ENCODE measurements at regions not wholly inside any gene's neighbourhood (a gene's known extent, or its start where the extent isn't known, plus 50 kb on each side); places are given as distances from the start of the nearest gene placed in this dataset.
"Not testable (repeated sequence)": the region's sequence is repeated elsewhere in the genome, so short reads cannot be mapped to it uniquely, and the experiment has no call there.

DNA sequence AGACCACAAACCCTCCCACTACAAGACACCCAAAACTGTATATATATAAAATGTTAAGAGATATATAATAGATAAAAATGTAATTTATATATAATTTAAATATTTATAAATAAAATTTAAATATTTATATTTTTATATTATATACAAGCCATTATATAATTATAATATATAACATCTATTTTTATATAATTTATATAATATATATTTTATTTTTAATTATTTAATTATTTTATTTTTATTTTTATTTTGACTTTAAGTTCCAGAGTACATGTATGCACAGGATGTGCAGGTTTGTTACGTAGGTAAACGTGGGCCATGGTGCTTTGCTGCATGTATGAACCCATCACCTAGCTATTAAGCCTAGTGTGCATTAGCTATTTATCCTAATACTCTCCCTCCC, 1090.2 kb downstream of the NXPH1 start:
- H3K27ac ChIP-seq (ENCODE audit: insufficient read depth, low read length), result no peak overlapping the region
- no peak overlapping the region for H3K23ac ChIP-seq (ENCODE audit: low read depth, low read length)
- H4K20me1 ChIP-seq (ENCODE audit: insufficient read depth, low read length), result no peaks in the 10 kb centered on the region
- DNase-seq (no peak), ATAC-seq (ENCODE audit: low read depth) (no peak)
- no peak overlapping the region for H2AK9ac ChIP-seq (replicated peaks; ENCODE audit: low read depth, low read length, poor library complexity)
- H3K18ac ChIP-seq (ENCODE audit: low read depth, low read length), result no peak overlapping the region
- dilution Hi-C loops (cut with HindIII; ENCODE audit: low sequenced_read_pairs, unreplicated experiment), result no loop called here
- POLR2A ChIA-PET (ENCODE audit: unreplicated experiment), result no interaction called here
- H2BK120ac ChIP-seq (ENCODE audit: low read depth, low read length), result no peak overlapping the region
- H3K4me1 ChIP-seq (ENCODE audit: control insufficient read depth, insufficient read depth, low read length), result no peaks in the 10 kb centered on the region
- TF ChIP-seq MAFK (IDR thresholded peaks at IDR 0.05; ENCODE audit: low read depth, low read length) (no peak), FOS (IDR thresholded peaks at IDR 0.05; ENCODE audit: low read depth, low read length) (no peak)
- no peaks in the 10 kb centered on the region for H3K27me3 ChIP-seq (ENCODE audit: control insufficient read depth, insufficient read depth, low read length)
- no peak overlapping the region for H2BK5ac ChIP-seq (ENCODE audit: low read depth, low read length, poor library complexity, severe bottlenecking)
- no peak overlapping the region for H4K91ac ChIP-seq (ENCODE audit: insufficient read depth, low read depth, low read length)
- H3K79me1 ChIP-seq (ENCODE audit: low read depth in 1 of 2, low read length in 2 of 2), result no peaks in the 10 kb centered on the region
- in situ Hi-C loops (cut with MboI; ENCODE audit: low sequenced_read_pairs), result no loop called here
- H2BK20ac ChIP-seq (ENCODE audit: low read depth, low read length), result no peak overlapping the region
- H4K8ac ChIP-seq (ENCODE audit: low read depth in 2 of 2, low read length in 2 of 2), result no peak overlapping the region
- no peak overlapping the region for H2AK5ac ChIP-seq (ENCODE audit: low read depth, low read length)
- H4K5ac ChIP-seq (ENCODE audit: low read depth, low read length), result no peak overlapping the region
- no peak overlapping the region for H2BK15ac ChIP-seq (ENCODE audit: low read depth, low read length)
- no CpG with 5 or more reads among the region's 2 CpGs for WGBS, 2 experiments (ENCODE audit: extremely low coverage in 2 of 2, insufficient read length in 1 of 2)
- intact Hi-C loops (cut with micrococcal nuclease), result no loop called here
- CTCF ChIA-PET, result no interaction called here
- no peak overlapping the region for H3K4ac ChIP-seq (ENCODE audit: low read depth, low read length)
- no TSS peak for BruUV-seq (replicated peaks)
- no peak overlapping the region for H3K4me2 ChIP-seq (ENCODE audit: low read depth, low read length)
- no peak overlapping the region for H3K9ac ChIP-seq (ENCODE audit: low read depth, low read length)
- no peaks in the 10 kb centered on the region for H3K36me3 ChIP-seq (ENCODE audit: control insufficient read depth, insufficient read depth, low read length)
- H3K56ac ChIP-seq (ENCODE audit: extremely low read depth, insufficient read depth, low read length), result no peak overlapping the region
- no peaks in the 10 kb centered on the region for H3K9me1 ChIP-seq (ENCODE audit: insufficient read depth, low read length)
- no peak overlapping the region for H3K14ac ChIP-seq (replicated peaks; ENCODE audit: low read depth, low read length)
- peaks cover 2% of the 10 kb centered on the region; the same call in 1 of the 2 replicates for H3K9me3 ChIP-seq (ENCODE audit: control insufficient read depth, insufficient read depth, low read length)
- H2AFZ ChIP-seq (replicated peaks; ENCODE audit: low read length, poor library complexity), result no peak overlapping the region
- H3K4me3 ChIP-seq (ENCODE audit: insufficient read depth, low read depth, low read length), result no peak overlapping the region

DNA sequence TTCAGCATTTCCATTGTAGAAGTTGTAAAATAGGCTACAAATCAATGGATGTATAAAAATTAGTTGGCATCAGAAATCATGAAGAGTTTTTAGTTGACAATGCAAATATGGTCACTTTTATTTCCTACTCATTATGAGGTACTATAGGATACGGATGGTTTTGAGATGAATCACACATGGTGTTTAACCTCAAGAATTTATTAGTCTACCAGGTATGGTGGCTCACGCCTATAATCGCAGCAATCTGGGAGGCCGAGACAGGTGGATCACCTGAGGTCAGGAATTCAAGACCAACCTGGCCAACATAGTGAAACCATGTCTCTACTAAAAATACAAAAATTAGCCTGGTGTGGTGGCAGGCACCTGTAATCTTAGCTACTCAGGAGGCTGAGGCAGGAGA, 1119.0 kb downstream of the NXPH1 start:
- no CpG with 5 or more reads among the region's 4 CpGs for WGBS, 2 experiments (ENCODE audit: extremely low coverage in 2 of 2, insufficient read length in 1 of 2)
- H2AK5ac ChIP-seq (ENCODE audit: low read depth, low read length), result not testable (repeated sequence)

More for the DNA sequence above, 1119.0 kb downstream of the NXPH1 start:
- H3K79me1 ChIP-seq (ENCODE audit: low read depth in 1 of 2, low read length in 2 of 2); in situ Hi-C loops (cut with MboI; ENCODE audit: low sequenced_read_pairs); H2BK120ac ChIP-seq (ENCODE audit: low read depth, low read length); H3K14ac ChIP-seq (replicated peaks; ENCODE audit: low read depth, low read length); intact Hi-C loops (cut with micrococcal nuclease); H3K56ac ChIP-seq (ENCODE audit: extremely low read depth, insufficient read depth, low read length); H3K36me3 ChIP-seq (ENCODE audit: control insufficient read depth, insufficient read depth, low read length); BruUV-seq (replicated peaks); POLR2A ChIA-PET (ENCODE audit: unreplicated experiment); H4K8ac ChIP-seq (ENCODE audit: low read depth in 2 of 2, low read length in 2 of 2); H3K18ac ChIP-seq (ENCODE audit: low read depth, low read length); CTCF ChIA-PET; H4K5ac ChIP-seq (ENCODE audit: low read depth, low read length); H3K4me1 ChIP-seq (ENCODE audit: control insufficient read depth, insufficient read depth, low read length); H3K9me1 ChIP-seq (ENCODE audit: insufficient read depth, low read length); DNase-seq; H2AK9ac ChIP-seq (replicated peaks; ENCODE audit: low read depth, low read length, poor library complexity); H3K23ac ChIP-seq (ENCODE audit: low read depth, low read length); H4K20me1 ChIP-seq (ENCODE audit: insufficient read depth, low read length); dilution Hi-C loops (cut with HindIII; ENCODE audit: low sequenced_read_pairs, unreplicated experiment); H3K9me3 ChIP-seq (ENCODE audit: control insufficient read depth, insufficient read depth, low read length); H3K9ac ChIP-seq (ENCODE audit: low read depth, low read length); H3K4me3 ChIP-seq (ENCODE audit: insufficient read depth, low read depth, low read length); H2BK15ac ChIP-seq (ENCODE audit: low read depth, low read length); H3K27ac ChIP-seq (ENCODE audit: insufficient read depth, low read length); H3K4me2 ChIP-seq (ENCODE audit: low read depth, low read length); H2AFZ ChIP-seq (replicated peaks; ENCODE audit: low read length, poor library complexity); H3K27me3 ChIP-seq (ENCODE audit: control insufficient read depth, insufficient read depth, low read length); H3K4ac ChIP-seq (ENCODE audit: low read depth, low read length); ATAC-seq (ENCODE audit: low read depth); H2BK20ac ChIP-seq (ENCODE audit: low read depth, low read length); H4K91ac ChIP-seq (ENCODE audit: insufficient read depth, low read depth, low read length); H2BK5ac ChIP-seq (ENCODE audit: low read depth, low read length, poor library complexity, severe bottlenecking): not testable (repeated sequence)

Measured in IMR-90 (cell line).